Spleen (tissue), 11 donors: ENCODE measurements at regions not wholly inside any gene's neighbourhood (a gene's known extent, or its start where the extent isn't known, plus 50 kb on each side); places are given as distances from the start of the nearest gene placed in this dataset.

Source experiments
- DNase-seq: peaks from one replicate; pipeline ENCODE4 v3.0.0-alpha.2; 2020
- H3K27ac ChIP-seq, 8 donors: fragments of 200-600 bp; sonication (generic) in 7 of 8; 1 replicate in 4 of 8; 2 replicates in 4 of 8; pipeline versions ENCODE4 v1.5.0 to v1.8.0; 2016 to 2021; ENCODE audit warnings: inconsistent platforms in 4 of 8, mild to moderate bottlenecking in 4 of 8, moderate library complexity in 1 of 8
- H3K27me3 ChIP-seq, 7 donors: fragments of 200-600 bp; sonication (generic) in 6 of 7; replicated peaks in 1 of 7; 1 replicate in 4 of 7; 2 replicates in 3 of 7; pipeline versions ENCODE4 v1.5.0 to v1.8.0; 2016 to 2021; ENCODE audit warnings: inconsistent platforms in 3 of 7, mild to moderate bottlenecking in 1 of 7
- H3K36me3 ChIP-seq, 6 donors: fragments of 200-600 bp; sonication (generic) in 5 of 6; 1 replicate in 4 of 6; 2 replicates in 2 of 6; pipeline versions ENCODE4 v1.5.0 to v1.8.0; 2016 to 2021; ENCODE audit warnings: inconsistent platforms in 2 of 6
- H3K4me1 ChIP-seq, 6 donors: fragments of 200-600 bp; sonication (generic) in 5 of 6; 1 replicate in 3 of 6; 2 replicates in 3 of 6; pipeline versions ENCODE4 v1.5.0 to v1.8.0; 2016 to 2021; ENCODE audit warnings: inconsistent platforms in 3 of 6
- H3K4me3 ChIP-seq, 8 donors: fragments of 200-600 bp; sonication (generic) in 7 of 8; 1 replicate in 4 of 8; 2 replicates in 4 of 8; pipeline versions ENCODE4 v1.5.0 to v1.8.0; 2016 to 2021; ENCODE audit warnings: inconsistent platforms in 4 of 8, mild to moderate bottlenecking in 4 of 8, moderate library complexity in 2 of 8
- H3K9me3 ChIP-seq, 8 donors: fragments of 200-600 bp; sonication (generic) in 7 of 8; 1 replicate in 4 of 8; 2 replicates in 4 of 8; pipeline versions ENCODE4 v1.5.0 to v1.8.0; 2016 to 2021; ENCODE audit warnings: inconsistent platforms in 4 of 8
- CTCF ChIP-seq, 11 experiments: fragments of 200-600 bp in 7 of 11; fragments of 450-650 bp in 4 of 11; sonication (generic) in 4 of 11; IDR thresholded peaks in 8 of 11; conservative IDR thresholded peaks in 3 of 11; 1 replicate in 7 of 11; 2 replicates in 4 of 11; pipeline versions ENCODE4 v1.4.0 to v1.8.0; 2016 to 2021; ENCODE audit warnings: antibody characterized with exemption in 11 of 11, inconsistent platforms in 4 of 11, mild to moderate bottlenecking in 1 of 11
- POLR2A ChIP-seq, 3 donors: fragments of 450-650 bp; IDR thresholded peaks; one replicate each; pipeline ENCODE4 v1.5.1; 2017; ENCODE audit warnings: antibody characterized with exemption in 3 of 3, mild to moderate bottlenecking in 1 of 3
- POLR2AphosphoS5 ChIP-seq, 3 donors: sonication (generic); formaldehyde crosslinking; IDR thresholded peaks; one replicate each; pipeline ENCODE4 v1.5.1; 2017; ENCODE audit warnings: antibody characterized with exemption in 3 of 3
- WGBS, 5 donors: extraction: QIAGEN DNeasy Blood & Tissue Kit in 3 of 5; methylation state at CpG; one replicate each; pipeline versions ENCODE4 v1.1.5 to v1.1.7; 2013 to 2018; 5-methylcytosine and 5-hydroxymethylcytosine counted together
- intact Hi-C: fragments of 100-400 bp; cut with DNase I; formaldehyde crosslinking; loops from one replicate; pipeline ENCODE4 v1.15.0; 2023; ENCODE audit warnings: low total_unique reads
- donor health status: healthy with polysubstance abuse.
- donor health status: DM: no; HTN: no; CAD: no; lungs with moderate emphysema.
- donor health status: DM: no; HTN: no; CAD: no.
- donor health status: Bipolar disorder and iron deficiency.
- donor health status: healthy.
- donor health status: DM: no; HTN: no; CAD: no.
- donor health status: DM: yes; HTN: yes; CAD: no.

DNA sequence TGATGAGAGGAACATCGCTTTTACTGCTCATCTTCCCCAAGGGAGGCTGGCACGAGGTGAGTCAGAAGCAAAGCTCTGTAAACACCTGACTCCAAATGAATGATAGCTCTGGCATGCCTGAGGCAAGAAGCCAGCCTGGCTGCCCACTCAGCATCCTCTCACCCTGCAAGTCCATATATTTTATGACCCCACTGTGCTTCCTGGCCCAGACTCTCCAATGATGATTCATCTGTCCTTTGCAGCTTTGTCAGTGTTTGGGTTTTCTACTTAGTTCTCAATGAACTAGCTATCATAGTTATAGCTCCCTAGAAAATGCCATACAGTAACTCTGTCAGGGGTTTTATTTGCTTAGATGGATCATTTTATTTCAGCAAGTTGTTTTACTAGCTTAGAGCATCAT lies 52.1 kb upstream of the FSTL4 start:
- DNase-seq: no peak
- no peak overlapping the region for H3K4me3 ChIP-seq
- H3K9me3 ChIP-seq: no peaks in the 10 kb centered on the region
- TF ChIP-seq CTCF (IDR thresholded peaks at IDR 0.05 in 8 of 11, conservative IDR thresholded peaks at IDR 0.05 in 3 of 11): no peak
- no peak for TF ChIP-seq POLR2AphosphoS5 (IDR thresholded peaks at IDR 0.05)
- TF ChIP-seq POLR2A (IDR thresholded peaks at IDR 0.05): no peak
- 85 to 96% (median 89%) methylated on average over 2 of the region's 2 CpGs for WGBS, 5 donors
- no peaks in the 10 kb centered on the region for H3K36me3 ChIP-seq
- H3K27ac ChIP-seq: no peak overlapping the region
- H3K27me3 ChIP-seq: peaks cover 0 to 17% (median 0%) of the 10 kb centered on the region in 7 donors
- H3K4me1 ChIP-seq: no peaks in the 10 kb centered on the region
- intact Hi-C loops: no loop called here

DNA sequence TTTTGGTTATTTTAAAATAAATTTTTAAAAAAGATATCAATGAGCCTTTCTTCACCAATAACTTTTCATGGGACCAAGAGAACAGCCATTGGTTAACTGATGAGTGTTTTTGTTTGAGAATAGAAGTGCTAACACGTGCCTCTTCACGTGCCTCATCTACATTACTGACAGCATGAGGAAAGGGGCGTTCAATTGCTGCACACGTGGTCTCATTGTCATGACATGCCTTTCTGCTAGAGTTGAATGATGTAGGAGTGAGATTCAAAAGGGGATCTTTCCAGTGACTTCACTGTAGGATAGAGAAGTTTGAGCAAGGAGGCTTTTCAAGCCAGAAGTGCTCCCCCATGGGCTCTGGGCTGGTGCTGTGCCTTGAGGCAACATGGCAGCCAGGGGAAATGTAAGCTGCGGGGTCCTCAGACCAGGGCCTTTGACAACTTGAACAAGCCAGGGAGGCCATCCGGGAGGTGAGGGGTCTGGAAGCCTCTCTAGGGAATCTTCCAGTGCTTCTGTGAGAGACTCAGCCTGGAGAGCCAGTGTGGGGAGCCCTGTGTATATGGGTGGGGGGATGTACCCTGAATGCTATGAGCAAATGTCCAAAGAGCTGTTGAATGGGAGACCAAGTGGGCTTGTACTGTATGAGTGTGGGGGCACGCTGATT lies 51.2 kb upstream of the FSTL4 start:
- 83 to 89% (median 86%) methylated on average over 7 of the region's 7 CpGs for WGBS, 5 donors
- Histone ChIP-seq H3K9me3 (no peaks in the 10 kb centered on the region), H3K27me3 (peaks cover 0 to 9% (median 0%) of the 10 kb centered on the region in 7 donors), H3K4me1 (no peaks in the 10 kb centered on the region), H3K27ac (no peak overlapping the region), H3K36me3 (no peaks in the 10 kb centered on the region), H3K4me3 (no peak overlapping the region)
- intact Hi-C loops: no loop called here
- no peak for DNase-seq
- no peak for TF ChIP-seq POLR2AphosphoS5 (IDR thresholded peaks at IDR 0.05)
- no peak for TF ChIP-seq CTCF (IDR thresholded peaks at IDR 0.05 in 8 of 11, conservative IDR thresholded peaks at IDR 0.05 in 3 of 11)
- TF ChIP-seq POLR2A (IDR thresholded peaks at IDR 0.05): no peak

DNA sequence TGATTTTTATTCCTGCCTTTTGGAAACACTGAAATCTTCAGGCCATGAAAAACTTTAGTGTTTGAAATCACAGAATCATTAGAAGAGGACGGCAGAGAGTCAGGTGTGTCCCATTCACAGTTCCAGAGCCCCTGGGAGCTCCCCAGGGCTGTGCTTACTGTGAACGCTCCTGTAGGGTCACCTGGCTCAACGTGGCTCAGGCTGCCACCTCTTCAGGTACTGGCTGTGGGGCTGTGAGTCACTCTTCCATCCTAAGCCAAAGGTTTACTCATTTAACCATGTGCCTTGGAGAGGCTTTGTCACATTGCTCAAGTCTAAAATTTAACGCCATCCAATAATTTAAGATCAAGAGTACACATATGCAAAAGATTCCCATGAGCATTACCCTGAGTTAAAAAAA lies 50.2 kb upstream of the FSTL4 start:
- H3K27me3 ChIP-seq: no peaks in the 10 kb centered on the region
- no peak for TF ChIP-seq CTCF (IDR thresholded peaks at IDR 0.05 in 8 of 11, conservative IDR thresholded peaks at IDR 0.05 in 3 of 11)
- TF ChIP-seq POLR2A (IDR thresholded peaks at IDR 0.05): no peak
- no peak for TF ChIP-seq POLR2AphosphoS5 (IDR thresholded peaks at IDR 0.05)
- H3K4me1 ChIP-seq: no peaks in the 10 kb centered on the region
- H3K4me3 ChIP-seq: no peak overlapping the region
- no peak overlapping the region for H3K27ac ChIP-seq
- DNase-seq: no peak
- no peaks in the 10 kb centered on the region for H3K9me3 ChIP-seq
- intact Hi-C loops: no loop called here
- 60 to 75% (median 65%) methylated on average over 4 of the region's 4 CpGs for WGBS, 5 donors
- H3K36me3 ChIP-seq: no peaks in the 10 kb centered on the region
